Lower lobe of right lung (tissue), 2 donors: ENCODE measurements at regions not wholly inside any gene's neighbourhood (a gene's known extent, or its start where the extent isn't known, plus 50 kb on each side); places are given as distances from the start of the nearest gene placed in this dataset.
"Not testable (repeated sequence)": the region's sequence is repeated elsewhere in the genome, so short reads cannot be mapped to it uniquely, and the experiment has no call there.

Source experiments
- ATAC-seq, 2 donors: fragments of 200-7000 bp; cut with Tn5 transposase; one replicate each; pipeline ENCODE4 v1.9.1; 2020 to 2022; ENCODE audit warnings: mild to moderate bottlenecking in 2 of 2, moderate library complexity in 2 of 2
- DNase-seq: peaks from one replicate; pipeline ENCODE4 v3.0.0-alpha.2; 2020
- H3K27ac ChIP-seq: fragments of 200-600 bp; one replicate; pipeline ENCODE4 v1.8.0; 2022
- H3K27me3 ChIP-seq: fragments of 200-600 bp; one replicate; pipeline ENCODE4 v1.8.0; 2022; ENCODE audit warnings: low read depth
- H3K36me3 ChIP-seq: fragments of 200-600 bp; one replicate; pipeline ENCODE4 v1.8.0; 2022; ENCODE audit warnings: mild to moderate bottlenecking
- H3K4me1 ChIP-seq: fragments of 200-600 bp; one replicate; pipeline ENCODE4 v1.8.0; 2022
- H3K4me3 ChIP-seq: fragments of 200-600 bp; one replicate; pipeline ENCODE4 v1.8.0; 2022; ENCODE audit warnings: mild to moderate bottlenecking
- H3K9me3 ChIP-seq: fragments of 200-600 bp; one replicate; pipeline ENCODE4 v1.8.0; 2022
- intact Hi-C: fragments of 100-400 bp; cut with DNase I; formaldehyde crosslinking; loops from one replicate; pipeline ENCODE4 v1.11.0; 2022
- TF ChIP-seq, protein P1 (sequence below): fragments of 200-600 bp; IDR thresholded peaks from one replicate; pipeline ENCODE4 v1.8.0; 2022; ENCODE audit warnings: antibody characterized with exemption, mild to moderate bottlenecking
- donor health status: DM: no; HTN: yes; CAD: no; lungs with severe emphysema.

- Histone ChIP-seq H3K4me1 (no peaks in the 10 kb centered on the region), H3K4me3 (no peak overlapping the region), H3K9me3 (no peaks in the 10 kb centered on the region), H3K27ac (no peak overlapping the region), H3K27me3 (no peaks in the 10 kb centered on the region), H3K36me3 (no peaks in the 10 kb centered on the region)
- DNase-seq (no peak), ATAC-seq (no peak)
- intact Hi-C loops, result no loop called here
- TF ChIP-seq, protein P1, sequence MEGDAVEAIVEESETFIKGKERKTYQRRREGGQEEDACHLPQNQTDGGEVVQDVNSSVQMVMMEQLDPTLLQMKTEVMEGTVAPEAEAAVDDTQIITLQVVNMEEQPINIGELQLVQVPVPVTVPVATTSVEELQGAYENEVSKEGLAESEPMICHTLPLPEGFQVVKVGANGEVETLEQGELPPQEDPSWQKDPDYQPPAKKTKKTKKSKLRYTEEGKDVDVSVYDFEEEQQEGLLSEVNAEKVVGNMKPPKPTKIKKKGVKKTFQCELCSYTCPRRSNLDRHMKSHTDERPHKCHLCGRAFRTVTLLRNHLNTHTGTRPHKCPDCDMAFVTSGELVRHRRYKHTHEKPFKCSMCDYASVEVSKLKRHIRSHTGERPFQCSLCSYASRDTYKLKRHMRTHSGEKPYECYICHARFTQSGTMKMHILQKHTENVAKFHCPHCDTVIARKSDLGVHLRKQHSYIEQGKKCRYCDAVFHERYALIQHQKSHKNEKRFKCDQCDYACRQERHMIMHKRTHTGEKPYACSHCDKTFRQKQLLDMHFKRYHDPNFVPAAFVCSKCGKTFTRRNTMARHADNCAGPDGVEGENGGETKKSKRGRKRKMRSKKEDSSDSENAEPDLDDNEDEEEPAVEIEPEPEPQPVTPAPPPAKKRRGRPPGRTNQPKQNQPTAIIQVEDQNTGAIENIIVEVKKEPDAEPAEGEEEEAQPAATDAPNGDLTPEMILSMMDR, result no peak
Measured at GRCh38 chr4:127450276-127450675, 182.5 kb upstream of the INTU start.

DNA sequence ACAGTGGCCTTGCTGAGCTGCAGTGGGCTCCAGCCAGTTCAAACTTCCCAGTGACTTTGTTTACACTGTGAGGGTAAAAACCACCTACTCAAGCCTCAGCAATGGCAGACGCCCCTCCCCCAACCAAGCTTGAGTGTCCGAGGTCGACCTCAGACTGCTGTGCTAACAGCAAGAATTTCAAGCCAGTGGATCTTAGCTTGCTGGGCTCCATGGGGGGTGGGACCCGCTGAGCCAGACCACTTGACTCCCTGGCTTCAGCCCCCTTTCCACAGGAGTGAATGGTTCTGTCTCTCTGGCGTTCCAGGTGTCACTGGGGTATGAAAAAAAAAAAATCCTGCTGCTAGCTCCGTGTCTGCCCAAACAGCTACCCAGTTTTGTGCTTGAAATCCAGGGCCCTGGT lies 168.9 kb upstream of the INTU start:
- ATAC-seq, result no peak
- Histone ChIP-seq H3K27ac (no peak overlapping the region), H3K36me3 (no peaks in the 10 kb centered on the region), H3K4me3 (no peak overlapping the region), H3K27me3 (no peaks in the 10 kb centered on the region), H3K9me3 (no peaks in the 10 kb centered on the region), H3K4me1 (no peaks in the 10 kb centered on the region)
- intact Hi-C loops, result no loop called here
- TF ChIP-seq, protein P1, result no peak
- DNase-seq, result no peak

DNA sequence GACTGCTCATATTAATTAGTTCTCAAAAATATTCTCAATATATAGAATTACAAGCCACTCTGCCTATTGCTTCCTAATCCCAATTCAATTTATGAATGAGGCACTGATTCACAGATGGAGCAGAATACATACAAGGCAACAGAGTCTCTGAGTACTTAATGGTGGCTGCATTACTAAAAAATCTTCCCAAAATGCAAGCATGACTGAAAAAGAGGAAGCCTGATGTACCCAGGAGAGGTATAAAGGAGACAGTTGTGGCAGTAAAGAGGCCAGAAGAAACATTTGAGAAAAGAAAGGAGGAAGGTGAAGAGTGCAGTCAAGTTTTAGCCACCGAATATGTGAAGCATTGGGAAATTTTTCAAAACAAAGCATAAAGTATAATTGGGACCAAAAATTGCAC lies 163.2 kb upstream of the INTU start:
- Histone ChIP-seq H3K4me1 (no peaks in the 10 kb centered on the region), H3K36me3 (no peaks in the 10 kb centered on the region), H3K27me3 (no peaks in the 10 kb centered on the region), H3K9me3 (no peaks in the 10 kb centered on the region), H3K4me3 (no peak overlapping the region), H3K27ac (no peak overlapping the region)
- intact Hi-C loops, result no loop called here
- DNase-seq (no peak), ATAC-seq (no peak)
- TF ChIP-seq, protein P1, result no peak

DNA sequence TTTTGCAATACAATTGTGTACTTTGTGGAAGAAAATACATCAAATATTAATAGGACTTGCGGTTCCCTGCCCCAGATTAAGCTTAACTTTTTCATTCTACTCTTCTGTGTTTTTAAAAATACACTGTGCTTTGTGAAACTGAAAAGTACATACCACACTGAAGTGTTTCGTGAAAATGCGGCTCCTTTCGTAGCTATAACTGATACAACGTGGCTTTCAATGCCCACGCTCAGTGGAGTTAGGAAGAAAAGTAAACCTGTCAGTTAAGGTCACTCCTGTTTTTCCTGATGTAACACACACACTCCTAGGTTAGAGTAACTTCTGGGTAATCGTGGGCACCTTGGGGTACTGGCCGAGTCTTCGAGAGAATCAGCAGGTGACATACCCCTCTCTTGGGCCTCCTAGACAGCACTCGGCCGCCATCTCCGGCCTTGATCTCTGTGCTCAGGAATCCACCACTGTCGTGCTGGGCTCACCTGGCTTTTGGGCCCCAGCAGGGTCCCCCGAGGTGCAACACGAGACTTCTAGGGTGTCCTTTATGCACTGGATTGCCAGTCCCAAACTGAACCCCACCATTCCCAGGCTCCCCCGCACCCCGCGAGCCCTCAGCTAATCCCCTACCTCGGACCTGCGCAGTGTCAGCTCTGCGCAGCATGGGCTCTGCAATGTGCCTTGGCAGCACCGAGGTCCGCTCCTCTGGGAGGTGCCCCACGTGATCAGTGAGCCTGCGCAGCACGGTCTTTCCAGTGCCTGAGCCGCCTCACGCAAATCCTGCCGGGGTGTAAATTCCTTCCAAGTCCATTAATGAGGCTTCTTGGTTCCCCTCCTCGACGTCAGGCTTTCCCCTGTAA lies 162.6 kb upstream of the INTU start:
- DNase-seq, result no peak
- Histone ChIP-seq H3K27ac (no peak overlapping the region), H3K4me3 (no peak overlapping the region), H3K4me1 (no peaks in the 10 kb centered on the region), H3K9me3 (no peaks in the 10 kb centered on the region), H3K27me3 (no peaks in the 10 kb centered on the region), H3K36me3 (no peaks in the 10 kb centered on the region)
- TF ChIP-seq, protein P1, result no peak
- intact Hi-C loops, result no loop called here
- ATAC-seq, result peak in 1 of 2 donors; percentile 37

DNA sequence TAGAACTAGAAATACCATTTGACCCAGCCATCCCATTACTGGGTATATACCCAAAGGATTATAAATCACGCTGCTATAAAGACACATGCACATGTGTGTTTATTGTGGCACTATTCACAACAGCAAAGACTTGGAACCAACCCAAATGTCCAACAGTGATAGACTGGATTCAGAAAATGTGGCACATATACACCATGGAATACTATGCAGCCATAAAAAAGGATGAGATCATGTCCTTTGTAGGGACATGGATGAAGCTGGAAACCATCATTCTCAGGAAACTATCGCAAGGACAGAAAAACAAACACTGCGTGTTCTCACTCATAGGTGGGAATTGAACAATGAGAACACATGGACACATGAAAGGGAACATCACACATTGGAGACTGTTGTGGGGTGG lies 154.5 kb upstream of the INTU start:
- intact Hi-C loops, H3K27me3 ChIP-seq, H3K27ac ChIP-seq, H3K4me3 ChIP-seq, ATAC-seq, DNase-seq, H3K9me3 ChIP-seq, H3K36me3 ChIP-seq, H3K4me1 ChIP-seq: not testable (repeated sequence)

DNA sequence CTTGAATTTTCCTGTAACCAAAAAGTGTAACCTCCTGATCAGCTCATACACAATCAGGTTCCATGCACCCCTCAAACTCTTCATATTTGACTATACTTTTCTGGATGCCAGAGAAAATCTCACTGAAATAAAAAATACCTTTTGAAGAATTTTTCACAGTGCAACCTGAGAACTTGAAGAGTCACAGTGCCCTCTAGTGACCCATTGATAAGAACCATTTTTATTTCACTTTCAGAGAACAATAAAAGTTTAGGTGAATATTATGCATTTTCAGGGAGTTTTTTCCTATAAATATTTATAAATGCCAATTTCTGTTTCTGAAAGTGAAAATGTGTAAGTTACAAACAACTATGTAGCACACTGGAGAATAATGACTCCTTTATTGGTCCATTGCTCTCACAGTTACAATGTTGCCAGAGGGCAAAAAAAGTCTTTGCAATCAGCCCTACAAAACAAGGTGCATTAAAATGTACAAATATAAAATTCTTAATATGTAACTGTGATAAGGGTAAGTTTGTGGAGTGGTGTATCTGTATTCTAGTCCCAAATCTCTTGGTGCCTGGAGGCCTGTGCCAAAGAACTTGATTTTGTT lies 153.6 kb upstream of the INTU start:
- no peaks in the 10 kb centered on the region for H3K9me3 ChIP-seq
- H3K27ac ChIP-seq, result no peak overlapping the region
- TF ChIP-seq, protein P1, result peak; percentile 59
- no peaks in the 10 kb centered on the region for H3K4me1 ChIP-seq
- ATAC-seq (no peak), DNase-seq (no peak)
- no peaks in the 10 kb centered on the region for H3K27me3 ChIP-seq
- intact Hi-C loops, result no loop called here
- no peaks in the 10 kb centered on the region for H3K36me3 ChIP-seq
- no peak overlapping the region for H3K4me3 ChIP-seq
